Skeletal muscle tissue (tissue), 3 donors: ENCODE measurements at regions not wholly inside any gene's neighbourhood (a gene's known extent, or its start where the extent isn't known, plus 50 kb on each side); places are given as distances from the start of the nearest gene placed in this dataset.
"Not testable (repeated sequence)": the region's sequence is repeated elsewhere in the genome, so short reads cannot be mapped to it uniquely, and the experiment has no call there.

Source experiments
- H3K27ac ChIP-seq: one replicate; pipeline ENCODE4 v1.7.0; 2013; ENCODE audit warnings: mild to moderate bottlenecking, low read depth, low read length, inconsistent platforms
- H3K27me3 ChIP-seq, 3 donors: one replicate each; pipeline ENCODE4 v1.7.0; 2013; ENCODE audit warnings: low read length in 3 of 3; ENCODE audit not compliant: control insufficient read depth in 3 of 3, insufficient read depth in 3 of 3
- H3K36me3 ChIP-seq, 3 donors: one replicate each; pipeline ENCODE4 v1.7.0; 2013; ENCODE audit warnings: low read length in 3 of 3; ENCODE audit not compliant: control insufficient read depth in 3 of 3, insufficient read depth in 3 of 3
- H3K4me1 ChIP-seq, 3 donors: one replicate each; pipeline ENCODE4 v1.7.0; 2013; ENCODE audit warnings: low read length in 3 of 3, mild to moderate bottlenecking in 3 of 3; ENCODE audit not compliant: control insufficient read depth in 3 of 3, insufficient read depth in 3 of 3
- H3K4me3 ChIP-seq, 3 donors: one replicate each; pipeline ENCODE4 v1.7.0; 2013; ENCODE audit warnings: low read length in 3 of 3
- H3K9ac ChIP-seq, 3 donors: one replicate each; pipeline ENCODE4 v1.7.0; 2013; ENCODE audit warnings: low read length in 3 of 3, mild to moderate bottlenecking in 3 of 3, moderate library complexity in 2 of 3, low read depth in 1 of 3
- H3K9me3 ChIP-seq, 3 donors: one replicate each; pipeline ENCODE4 v1.7.0; 2013; ENCODE audit warnings: low read length in 3 of 3; ENCODE audit not compliant: control insufficient read depth in 3 of 3
- donor health status: Osteomylitis.

DNA sequence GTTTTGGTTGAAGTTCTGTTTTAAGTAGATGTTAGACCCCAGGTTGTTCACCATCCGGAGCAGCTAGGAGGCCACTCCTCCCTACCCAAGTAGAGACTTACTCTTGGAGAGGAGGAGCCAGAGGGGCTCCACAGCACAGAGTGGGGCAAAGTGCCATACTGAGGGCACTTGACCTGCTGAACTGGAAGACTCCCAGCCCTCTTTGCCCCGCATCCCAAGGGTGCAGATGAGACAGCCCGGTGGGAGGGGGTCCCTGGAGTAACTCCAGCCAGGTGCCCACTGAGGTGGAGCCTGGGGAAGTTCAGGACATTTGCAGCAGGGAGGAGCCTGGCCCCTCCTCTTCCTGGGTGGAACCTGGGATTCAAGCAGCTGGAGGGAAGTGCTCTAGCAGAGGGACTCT, 102.1 kb upstream of the GPR6 start:
- no peaks in the 10 kb centered on the region for H3K9me3 ChIP-seq
- no peak overlapping the region for H3K27ac ChIP-seq
- H3K4me1 ChIP-seq: no peaks in the 10 kb centered on the region
- H3K27me3 ChIP-seq: no peaks in the 10 kb centered on the region
- no peak overlapping the region for H3K4me3 ChIP-seq
- no peak overlapping the region for H3K9ac ChIP-seq
- H3K36me3 ChIP-seq: no peaks in the 10 kb centered on the region

- H3K27me3 ChIP-seq: no peaks in the 10 kb centered on the region
- H3K27ac ChIP-seq: no peak overlapping the region
- no peak overlapping the region for H3K4me3 ChIP-seq
- no peaks in the 10 kb centered on the region for H3K36me3 ChIP-seq
- no peaks in the 10 kb centered on the region for H3K4me1 ChIP-seq
- H3K9me3 ChIP-seq: no peaks in the 10 kb centered on the region
- no peak overlapping the region for H3K9ac ChIP-seq
Measured at GRCh38 chr6:109877028-109878004, 100.8 kb upstream of the GPR6 start.

GRCh38 chr6:109878005-109878690, 100.0 kb upstream of the GPR6 start:
- H3K27me3 ChIP-seq, H3K4me1 ChIP-seq, H3K36me3 ChIP-seq, H3K9ac ChIP-seq, H3K4me3 ChIP-seq, H3K27ac ChIP-seq, H3K9me3 ChIP-seq: not testable (repeated sequence)

GRCh38 chr6:109879081-109879480, 99.0 kb upstream of the GPR6 start:
- H3K27ac ChIP-seq, H3K4me3 ChIP-seq, H3K4me1 ChIP-seq, H3K36me3 ChIP-seq, H3K27me3 ChIP-seq, H3K9me3 ChIP-seq, H3K9ac ChIP-seq: not testable (repeated sequence)

DNA sequence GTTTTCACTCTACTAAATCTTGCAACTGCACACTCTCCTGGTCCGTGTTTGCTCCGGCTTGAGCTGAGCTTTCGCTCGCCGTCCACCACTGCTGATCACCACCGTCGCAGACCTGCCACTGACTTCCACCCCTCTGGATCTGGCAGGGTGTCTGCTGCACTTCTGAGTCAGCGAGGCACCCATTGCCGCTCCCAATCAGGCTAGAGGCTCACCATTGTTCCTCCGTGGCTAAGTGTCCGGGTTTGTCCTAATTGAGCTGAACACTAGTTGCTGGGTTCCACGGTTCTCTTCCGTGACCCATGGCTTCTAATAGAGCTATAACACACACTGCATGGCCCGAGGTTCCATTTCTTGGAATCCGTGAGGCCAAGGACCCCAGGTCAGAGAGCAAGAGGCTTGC, 98.6 kb upstream of the GPR6 start:
- no peak overlapping the region for H3K4me3 ChIP-seq
- no peaks in the 10 kb centered on the region for H3K4me1 ChIP-seq
- no peak overlapping the region for H3K27ac ChIP-seq
- no peaks in the 10 kb centered on the region for H3K9me3 ChIP-seq
- H3K27me3 ChIP-seq: no peaks in the 10 kb centered on the region
- no peak overlapping the region for H3K9ac ChIP-seq
- H3K36me3 ChIP-seq: no peaks in the 10 kb centered on the region

DNA sequence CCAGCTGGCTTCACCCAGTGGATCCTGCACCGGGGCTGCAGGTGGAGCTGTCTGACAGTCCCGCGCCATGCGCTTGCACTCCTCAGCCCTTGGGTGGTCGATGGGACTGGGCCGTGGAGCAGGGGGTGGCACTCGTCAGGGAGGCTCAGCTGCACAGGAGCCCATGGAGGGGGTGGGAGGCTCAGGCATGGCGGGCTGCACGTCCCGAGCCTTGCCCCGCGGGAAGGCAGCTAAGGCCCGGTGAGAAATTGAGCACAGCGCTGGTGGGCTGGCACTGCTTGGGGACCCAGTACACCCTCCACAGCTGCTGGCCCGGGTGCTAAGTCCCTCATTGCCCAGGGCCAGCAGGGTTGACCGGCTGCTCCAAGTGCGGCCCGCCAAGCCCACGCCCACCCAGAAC, 97.0 kb upstream of the GPR6 start:
- H3K9me3 ChIP-seq, H3K27me3 ChIP-seq, H3K4me3 ChIP-seq, H3K27ac ChIP-seq, H3K36me3 ChIP-seq, H3K4me1 ChIP-seq, H3K9ac ChIP-seq: not testable (repeated sequence)

DNA sequence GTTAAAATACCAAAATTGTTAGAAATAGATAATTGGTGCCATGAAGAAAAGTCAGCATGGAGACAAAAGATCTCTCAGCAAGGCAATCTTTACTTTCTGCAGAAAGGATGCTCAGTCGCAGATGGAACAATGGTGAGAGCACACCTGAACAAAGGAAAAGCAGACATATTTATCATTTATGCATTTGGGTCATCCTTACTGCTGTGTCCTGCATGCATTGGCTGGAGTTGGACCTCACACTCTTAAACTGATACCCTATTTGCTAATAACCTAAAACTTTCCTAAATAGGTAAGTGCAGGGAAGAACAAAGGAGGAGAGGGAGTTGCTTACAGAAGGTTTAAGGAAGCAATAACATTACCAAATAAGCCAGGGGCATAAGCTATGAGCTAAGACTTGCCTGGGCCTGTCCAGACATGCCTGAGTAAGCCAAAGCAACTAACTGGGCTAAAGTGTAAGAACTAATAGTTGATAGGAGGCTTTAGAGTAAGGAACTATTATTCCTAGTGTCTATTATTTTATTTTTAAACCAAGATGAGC, 96.1 kb upstream of the GPR6 start:
- not testable (repeated sequence) for H3K4me3 ChIP-seq, H3K9me3 ChIP-seq, H3K9ac ChIP-seq, H3K4me1 ChIP-seq, H3K27me3 ChIP-seq, H3K27ac ChIP-seq, H3K36me3 ChIP-seq

DNA sequence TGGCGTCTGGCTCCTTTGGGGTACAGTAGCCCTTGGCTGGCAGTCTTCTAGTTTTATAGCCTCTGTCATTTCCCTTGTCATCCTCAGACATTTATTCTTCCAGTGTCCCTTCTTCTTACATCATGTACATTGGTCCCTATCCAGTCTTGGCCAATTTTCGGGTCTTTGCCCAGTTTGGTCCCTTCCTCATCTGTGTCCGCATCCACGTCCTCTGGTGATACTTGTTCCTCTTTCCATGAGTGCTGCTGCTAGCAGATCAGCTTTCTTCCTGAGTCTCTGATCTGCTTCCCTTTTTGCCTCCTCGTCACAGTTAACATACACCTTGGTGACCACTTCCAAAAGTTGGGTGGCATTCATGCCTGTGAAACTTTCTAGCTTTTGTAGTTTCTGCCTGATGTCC, 86.2 kb upstream of the GPR6 start:
- Histone ChIP-seq H3K9ac (no peak overlapping the region), H3K27ac (no peak overlapping the region), H3K9me3 (no peaks in the 10 kb centered on the region)

DNA sequence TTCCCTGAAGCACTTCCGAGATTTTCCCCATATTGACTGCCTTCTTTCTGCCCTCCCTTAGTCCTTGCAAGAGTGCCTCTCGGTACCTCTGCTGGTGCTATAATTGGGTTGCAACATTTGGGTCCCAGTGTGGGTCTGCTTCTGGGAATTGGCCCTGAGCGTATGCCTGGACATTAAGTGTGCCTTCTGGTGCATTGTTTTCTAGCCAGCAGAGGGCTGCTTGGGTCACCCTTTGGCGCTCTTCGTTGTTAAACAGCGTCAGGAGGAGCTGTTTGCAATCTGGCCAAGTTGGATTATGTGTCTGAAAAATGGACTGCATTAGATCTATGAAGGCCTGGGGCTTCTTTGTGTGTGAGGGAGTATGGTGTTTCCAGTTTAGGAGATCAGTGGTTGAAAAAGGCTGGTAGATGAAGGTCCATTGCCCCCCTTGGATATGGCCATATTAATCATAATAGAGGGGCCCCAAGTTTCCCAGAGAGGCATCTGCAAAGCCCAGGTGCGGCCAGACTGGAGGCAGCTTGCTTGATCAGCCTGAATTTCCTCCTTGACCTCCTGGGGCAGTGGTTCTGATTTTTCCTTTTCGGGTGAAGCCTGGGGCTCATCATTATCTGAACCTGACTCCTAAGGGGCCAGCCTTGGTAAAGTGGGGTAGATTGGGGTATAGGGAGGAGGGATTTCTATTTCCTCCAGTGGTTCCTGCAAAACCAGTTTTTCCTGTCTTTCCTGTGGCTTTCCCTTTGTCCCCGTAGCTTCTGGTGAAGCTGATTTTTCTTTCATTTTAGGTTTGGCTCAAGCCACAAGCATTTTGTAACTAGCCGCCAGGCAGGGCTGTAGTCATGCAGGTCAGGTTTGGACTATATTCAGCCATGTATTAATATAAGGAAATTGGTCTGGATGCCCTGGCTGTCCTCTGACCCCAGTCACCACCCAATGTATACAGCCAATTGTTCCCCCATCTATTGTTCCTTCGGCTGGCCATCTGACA, 85.4 kb upstream of the GPR6 start:
- Histone ChIP-seq H3K9me3 (no peaks in the 10 kb centered on the region), H3K27me3 (no peaks in the 10 kb centered on the region), H3K4me3 (no peak overlapping the region), H3K4me1 (peaks cover 0 to 5% (median 0%) of the 10 kb centered on the region in 3 donors), H3K36me3 (no peaks in the 10 kb centered on the region), H3K9ac (no peak overlapping the region), H3K27ac (no peak overlapping the region)

More for the DNA sequence above, 86.2 kb upstream of the GPR6 start:
- H3K27me3 ChIP-seq: no peaks in the 10 kb centered on the region
- no peak overlapping the region for H3K4me3 ChIP-seq
- no peaks in the 10 kb centered on the region for H3K36me3 ChIP-seq
- H3K4me1 ChIP-seq: peaks cover 0 to 5% (median 0%) of the 10 kb centered on the region in 3 donors
